ENCODE measurements at regions not wholly inside any gene's neighbourhood (a gene's known extent, or its start where the extent isn't known, plus 50 kb on each side); places are given as distances from the start of the nearest gene placed in this dataset.

- TF ChIP-seq CTCF (IDR thresholded peaks at IDR 0.05) (no peak), HMGXB4 (CRISPR knock-in tag; IDR thresholded peaks at IDR 0.05; ENCODE audit: borderline replicate concordance) (no peak), SMC3 (IDR thresholded peaks at IDR 0.05) (no peak), POLR2A (IDR thresholded peaks at IDR 0.05; ENCODE audit: low read length) (no peak), MAX (IDR thresholded peaks at IDR 0.05) (no peak), HEYL (CRISPR knock-in tag; IDR thresholded peaks at IDR 0.05) (no peak), RNF2 (IDR thresholded peaks at IDR 0.05; ENCODE audit: borderline replicate concordance, low read depth) (no peak), TP53 (CRISPR knock-in tag; IDR thresholded peaks at IDR 0.05) (no peak), KDM1A (IDR thresholded peaks at IDR 0.05; ENCODE audit: low read depth) (no peak)
Measured at GRCh38 chr6:134515986-134516385, 198.1 kb upstream of the SGK1 start.
